Right lobe of liver (tissue), 6 donors: ENCODE measurements at regions not wholly inside any gene's neighbourhood (a gene's known extent, or its start where the extent isn't known, plus 50 kb on each side); places are given as distances from the start of the nearest gene placed in this dataset.

Source experiments
- ATAC-seq, 4 donors: fragments of 200-7000 bp; cut with Tn5 transposase; one replicate each; pipeline ENCODE4 v1.9.1; 2020; ENCODE audit warnings: mild to moderate bottlenecking in 4 of 4, moderate library complexity in 4 of 4
- DNase-seq, 3 donors: peaks; one replicate each; pipeline ENCODE4 v3.0.0-alpha.2; 2020
- H3K27ac ChIP-seq, 3 donors: fragments of 200-600 bp; one replicate each; pipeline ENCODE4 v1.8.0; 2022
- H3K27me3 ChIP-seq, 2 donors: fragments of 200-600 bp; one replicate each; pipeline ENCODE4 v1.8.0; 2022
- H3K36me3 ChIP-seq, 4 donors: fragments of 200-600 bp; sonication (generic) in 1 of 4; one replicate each; pipeline versions ENCODE4 v1.5.1 to v1.8.0; 2017 to 2022; ENCODE audit warnings: control low read depth in 1 of 4
- H3K4me1 ChIP-seq, 4 donors: fragments of 200-600 bp; sonication (generic) in 1 of 4; one replicate each; pipeline versions ENCODE4 v1.5.1 to v1.8.0; 2017 to 2022; ENCODE audit warnings: control low read depth in 1 of 4
- H3K4me3 ChIP-seq, 3 donors: fragments of 200-600 bp; one replicate each; pipeline ENCODE4 v1.8.0; 2022
- H3K9me3 ChIP-seq, 4 donors: fragments of 200-600 bp; sonication (generic) in 1 of 4; one replicate each; pipeline versions ENCODE4 v1.5.1 to v1.8.0; 2017 to 2022; ENCODE audit warnings: control low read depth in 1 of 4
- POLR2A ChIP-seq: fragments of 450-650 bp; IDR thresholded peaks from one replicate; pipeline ENCODE4 v1.6.1; 2017; ENCODE audit warnings: antibody characterized with exemption, mild to moderate bottlenecking
- WGBS: methylation state at CpG from one replicate; pipeline ENCODE4 v1.1.6; 2018; ENCODE audit warnings: low coverage, low lambda C conversion rate; ENCODE audit not compliant: insufficient coverage; ENCODE audit errors: missing lambda C conversion rate; 5-methylcytosine and 5-hydroxymethylcytosine counted together
- intact Hi-C, 2 donors: fragments of 100-400 bp; cut with DNase I; formaldehyde crosslinking; loops; one replicate each; pipeline versions ENCODE4 v1.11.2 to v1.14.1; 2022
- TF ChIP-seq, protein P1 (sequence below), 4 donors: fragments of 200-600 bp in 3 of 4; fragments of 450-650 bp in 1 of 4; IDR thresholded peaks; one replicate each; pipeline versions ENCODE4 v1.5.1 to v1.8.0; 2016 to 2022; ENCODE audit warnings: antibody characterized with exemption in 4 of 4, mild to moderate bottlenecking in 2 of 4
- donor health status: DM: no; HTN: yes; CAD: no.
- donor health status: DM: no; HTN: no; CAD: no.
- donor health status: DM: no; HTN: no; CAD: no.
- donor health status: DM: no; HTN: yes; CAD: no.
- donor health status: DM: no; HTN: yes; CAD: no.

DNA sequence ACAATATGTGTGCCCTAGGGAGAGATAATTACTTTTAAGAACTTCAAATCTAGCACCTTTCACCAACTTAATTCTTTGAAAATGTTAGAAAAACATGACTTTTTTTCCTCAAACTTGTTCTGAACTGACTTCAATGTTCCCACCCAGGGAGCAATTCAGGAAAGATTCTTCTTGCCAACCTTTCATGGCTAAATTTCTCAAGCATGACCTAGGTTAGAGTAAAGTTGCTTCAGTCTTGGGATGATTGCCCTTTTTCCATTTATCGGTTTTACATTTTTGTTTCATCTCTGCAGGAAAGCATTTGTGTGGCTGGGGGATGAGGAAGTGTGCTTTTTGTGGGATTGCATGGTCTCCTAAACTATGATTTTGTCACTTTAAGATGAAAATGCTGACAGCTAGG, 647.7 kb downstream of the LTN1 start:
- intact Hi-C loops, result no loop called here

DNA sequence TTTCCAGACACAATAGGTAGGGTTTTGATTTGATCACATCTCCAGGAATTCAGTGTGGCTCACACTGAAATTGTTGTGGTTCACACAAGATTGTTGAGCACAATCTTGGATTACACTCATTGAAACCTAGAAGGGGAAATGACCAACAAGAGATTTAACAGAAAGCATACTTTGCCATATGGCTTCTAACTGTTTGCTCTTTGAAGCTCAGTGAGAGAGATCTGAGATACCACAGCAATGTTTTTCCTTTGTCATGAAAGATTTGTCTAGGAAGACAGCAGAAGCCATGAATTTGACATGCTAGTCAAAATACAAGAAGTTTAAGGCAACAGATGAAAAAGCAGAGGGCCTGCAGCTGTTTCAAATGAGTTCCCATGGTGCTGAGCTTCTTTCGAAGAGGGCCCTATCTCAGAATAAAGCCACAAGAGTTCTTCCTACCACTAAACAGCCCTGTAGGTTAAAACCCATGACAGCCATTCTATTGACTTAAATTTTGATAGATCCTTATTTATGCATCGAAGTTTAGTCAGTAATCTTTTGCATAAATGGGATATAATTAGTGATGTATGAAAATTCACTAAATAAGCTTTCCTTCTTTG, 650.4 kb downstream of the LTN1 start:
- Histone ChIP-seq H3K27ac (no peak overlapping the region), H3K4me3 (no peak overlapping the region), H3K36me3 (no peaks in the 10 kb centered on the region), H3K9me3 (no peaks in the 10 kb centered on the region), H3K27me3 (no peaks in the 10 kb centered on the region), H3K4me1 (peaks cover 0 to 24% (median 7%) of the 10 kb centered on the region in 4 donors)
- TF ChIP-seq POLR2A, result no peak
- TF ChIP-seq, protein P1, sequence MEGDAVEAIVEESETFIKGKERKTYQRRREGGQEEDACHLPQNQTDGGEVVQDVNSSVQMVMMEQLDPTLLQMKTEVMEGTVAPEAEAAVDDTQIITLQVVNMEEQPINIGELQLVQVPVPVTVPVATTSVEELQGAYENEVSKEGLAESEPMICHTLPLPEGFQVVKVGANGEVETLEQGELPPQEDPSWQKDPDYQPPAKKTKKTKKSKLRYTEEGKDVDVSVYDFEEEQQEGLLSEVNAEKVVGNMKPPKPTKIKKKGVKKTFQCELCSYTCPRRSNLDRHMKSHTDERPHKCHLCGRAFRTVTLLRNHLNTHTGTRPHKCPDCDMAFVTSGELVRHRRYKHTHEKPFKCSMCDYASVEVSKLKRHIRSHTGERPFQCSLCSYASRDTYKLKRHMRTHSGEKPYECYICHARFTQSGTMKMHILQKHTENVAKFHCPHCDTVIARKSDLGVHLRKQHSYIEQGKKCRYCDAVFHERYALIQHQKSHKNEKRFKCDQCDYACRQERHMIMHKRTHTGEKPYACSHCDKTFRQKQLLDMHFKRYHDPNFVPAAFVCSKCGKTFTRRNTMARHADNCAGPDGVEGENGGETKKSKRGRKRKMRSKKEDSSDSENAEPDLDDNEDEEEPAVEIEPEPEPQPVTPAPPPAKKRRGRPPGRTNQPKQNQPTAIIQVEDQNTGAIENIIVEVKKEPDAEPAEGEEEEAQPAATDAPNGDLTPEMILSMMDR (IDR thresholded peaks at IDR 0.05), result no peak
- 80% methylated on average over 2 of the region's 2 CpGs for WGBS
- DNase-seq (no peak), ATAC-seq (no peak)
- intact Hi-C loops, result no loop called here

More for the DNA sequence above, 647.7 kb downstream of the LTN1 start:
- Histone ChIP-seq H3K27me3 (no peaks in the 10 kb centered on the region), H3K4me3 (no peak overlapping the region), H3K36me3 (no peaks in the 10 kb centered on the region), H3K4me1 (peaks cover 0 to 3% (median 0%) of the 10 kb centered on the region in 4 donors), H3K9me3 (no peaks in the 10 kb centered on the region), H3K27ac (no peak overlapping the region)
- TF ChIP-seq, protein P1 (IDR thresholded peaks at IDR 0.05), result no peak
- TF ChIP-seq POLR2A, result no peak
- WGBS, result 78% methylated on average over 1 of the region's 1 CpG
- DNase-seq (no peak), ATAC-seq (no peak)

DNA sequence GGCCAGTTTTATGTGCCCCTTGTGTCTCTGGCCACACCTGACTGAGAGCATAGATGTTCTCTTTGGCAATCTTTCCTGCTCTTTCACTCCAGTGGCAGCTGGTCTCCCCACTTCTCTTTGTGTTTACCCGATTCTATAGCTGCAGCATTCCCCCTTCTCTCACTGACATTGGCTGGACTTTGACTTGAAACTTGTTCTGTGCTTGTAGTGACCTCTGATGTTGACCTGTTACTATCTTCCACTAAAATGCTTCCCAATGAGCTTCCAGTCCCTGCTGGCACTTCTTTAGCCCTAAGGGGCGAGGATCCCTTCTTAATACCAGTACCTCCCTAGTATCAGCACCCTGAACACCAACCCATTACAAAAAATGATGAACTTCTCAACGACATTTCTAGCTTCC, 653.3 kb downstream of the LTN1 start:
- WGBS, result 38% methylated on average over 3 of the region's 3 CpGs
- peaks cover 0 to 32% (median 9%) of the 10 kb centered on the region in 4 donors for H3K4me1 ChIP-seq
- no peak for DNase-seq
- intact Hi-C loops, result no loop called here
- no peak for TF ChIP-seq POLR2A
- TF ChIP-seq, protein P1 (IDR thresholded peaks at IDR 0.05), result no peak
- no peaks in the 10 kb centered on the region for H3K27me3 ChIP-seq
- no peaks in the 10 kb centered on the region for H3K9me3 ChIP-seq
- H3K36me3 ChIP-seq, result no peaks in the 10 kb centered on the region
- peak overlapping the region; percentile 9 to 41 (median 30) for H3K27ac ChIP-seq
- H3K4me3 ChIP-seq, result no peak overlapping the region
- ATAC-seq, result peak; percentile 58 to 73 (median 61)

DNA sequence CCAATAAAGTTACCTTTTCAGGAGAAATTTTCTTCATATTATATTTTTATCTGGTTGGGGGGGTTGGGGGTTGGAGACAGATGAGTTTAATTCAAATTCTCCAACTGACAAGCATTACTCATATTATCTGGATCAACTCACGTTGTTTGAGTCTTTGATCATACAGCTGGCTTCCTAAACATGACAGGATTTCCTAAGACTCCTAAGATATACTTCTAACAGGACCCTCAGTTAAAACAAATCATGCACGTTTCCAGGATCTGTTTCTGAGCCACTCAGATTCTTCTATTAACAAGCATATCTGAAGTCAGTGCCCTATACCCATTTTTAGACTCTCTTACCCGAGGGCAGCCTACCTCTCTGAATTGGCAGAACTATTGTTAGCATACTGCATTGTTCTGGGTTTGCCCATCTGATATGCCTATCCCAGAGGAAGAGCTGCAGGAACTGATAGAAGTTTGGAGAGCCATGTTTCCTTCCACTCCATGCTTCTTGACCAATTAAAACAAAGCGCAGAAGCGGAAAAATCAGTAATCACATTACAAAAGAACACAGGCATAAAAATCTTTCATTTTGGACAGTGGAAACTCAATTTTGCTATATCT, 653.9 kb downstream of the LTN1 start:
- Histone ChIP-seq H3K27me3 (no peaks in the 10 kb centered on the region), H3K9me3 (no peaks in the 10 kb centered on the region), H3K27ac (peak overlapping the region in 2 of 3 donors; percentile 9 to 30), H3K36me3 (no peaks in the 10 kb centered on the region), H3K4me3 (no peak overlapping the region), H3K4me1 (peaks cover 0 to 32% (median 9%) of the 10 kb centered on the region in 4 donors)
- TF ChIP-seq POLR2A, result no peak
- TF ChIP-seq, protein P1 (IDR thresholded peaks at IDR 0.05), result no peak
- intact Hi-C loops, result no loop called here
- 64% methylated on average over 5 of the region's 5 CpGs for WGBS
- DNase-seq (no peak), ATAC-seq (peak; percentile 28 to 71 (median 61))
